Muscle of leg (tissue), 3 donors: ENCODE measurements at regions not wholly inside any gene's neighbourhood (a gene's known extent, or its start where the extent isn't known, plus 50 kb on each side); places are given as distances from the start of the nearest gene placed in this dataset.

Experiments used
- DNase-seq: peaks from one replicate; pipeline ENCODE4 v3.0.0; 2013
- H3K27ac ChIP-seq: one replicate; pipeline ENCODE4 v1.5.1; 2013; ENCODE audit warnings: mild to moderate bottlenecking, low read length, control low read depth
- H3K27me3 ChIP-seq: one replicate; pipeline ENCODE4 v1.6.1; 2013; ENCODE audit warnings: low read length; ENCODE audit not compliant: control insufficient read depth, insufficient read depth
- H3K36me3 ChIP-seq: one replicate; pipeline ENCODE4 v1.6.1; 2013; ENCODE audit warnings: low read length; ENCODE audit not compliant: control insufficient read depth, insufficient read depth
- H3K4me1 ChIP-seq: one replicate; pipeline ENCODE4 v1.6.1; 2013; ENCODE audit warnings: low read length; ENCODE audit not compliant: control insufficient read depth, insufficient read depth
- H3K4me3 ChIP-seq: one replicate; pipeline ENCODE4 v1.5.1; 2013; ENCODE audit warnings: low read length, control low read depth
- H3K9me3 ChIP-seq: replicated peaks from 2 replicates; pipeline ENCODE4 v1.6.1; 2013; ENCODE audit warnings: low read depth, low read length; ENCODE audit not compliant: control insufficient read depth
- WGBS: methylation state at CpG from one replicate; pipeline ENCODE4 v1.1.5; 2013; ENCODE audit warnings: missing lambda C conversion rate; ENCODE audit not compliant: insufficient coverage; 5-methylcytosine and 5-hydroxymethylcytosine counted together

DNA sequence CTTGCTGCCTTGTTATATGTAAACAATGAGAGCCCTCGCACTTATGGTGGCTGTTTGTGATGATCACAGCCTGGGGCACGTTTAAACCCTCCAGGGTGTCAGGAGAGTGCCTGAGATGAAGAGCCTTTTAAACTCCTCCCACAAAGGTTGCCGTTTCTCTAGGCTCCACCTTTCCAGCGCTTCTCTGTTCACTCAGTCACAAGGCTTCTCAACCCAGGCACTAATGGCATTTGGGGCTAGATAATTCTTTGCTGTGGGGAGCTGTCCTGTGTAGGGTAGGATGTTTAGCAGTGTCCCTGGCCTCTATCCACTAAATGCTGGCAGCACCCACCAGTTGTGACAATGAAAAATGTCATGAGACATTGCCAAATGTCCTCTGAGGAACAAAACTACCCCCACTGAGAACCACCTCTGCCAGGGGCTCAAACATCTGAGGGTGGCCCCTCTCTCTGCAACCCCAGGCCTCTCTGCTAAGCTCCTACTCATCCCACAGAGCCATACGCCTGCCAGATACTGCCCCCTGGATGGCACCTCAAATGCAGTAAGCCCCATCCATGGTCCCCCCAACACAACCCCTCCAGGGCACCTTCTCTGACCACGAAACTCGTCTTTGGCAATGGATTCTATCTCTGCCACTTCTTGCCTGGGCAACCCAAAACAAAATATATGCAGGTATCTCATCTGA, 144.3 kb upstream of the ZMIZ1 start:
- Histone ChIP-seq H3K4me1 (peaks cover 5% of the 10 kb centered on the region), H3K27me3 (peaks cover 17% of the 10 kb centered on the region), H3K4me3 (no peak overlapping the region), H3K9me3 (no peaks in the 10 kb centered on the region), H3K27ac (no peak overlapping the region), H3K36me3 (no peaks in the 10 kb centered on the region)
- DNase-seq = no peak
- 92% methylated on average over 2 of the region's 7 CpGs for WGBS

- peaks cover 17% of the 10 kb centered on the region for H3K27me3 ChIP-seq
- WGBS = 97% methylated on average over 4 of the region's 6 CpGs
These were observed 143.5 kb upstream of the ZMIZ1 start for GRCh38 chr10:78925275-78925674.

DNA sequence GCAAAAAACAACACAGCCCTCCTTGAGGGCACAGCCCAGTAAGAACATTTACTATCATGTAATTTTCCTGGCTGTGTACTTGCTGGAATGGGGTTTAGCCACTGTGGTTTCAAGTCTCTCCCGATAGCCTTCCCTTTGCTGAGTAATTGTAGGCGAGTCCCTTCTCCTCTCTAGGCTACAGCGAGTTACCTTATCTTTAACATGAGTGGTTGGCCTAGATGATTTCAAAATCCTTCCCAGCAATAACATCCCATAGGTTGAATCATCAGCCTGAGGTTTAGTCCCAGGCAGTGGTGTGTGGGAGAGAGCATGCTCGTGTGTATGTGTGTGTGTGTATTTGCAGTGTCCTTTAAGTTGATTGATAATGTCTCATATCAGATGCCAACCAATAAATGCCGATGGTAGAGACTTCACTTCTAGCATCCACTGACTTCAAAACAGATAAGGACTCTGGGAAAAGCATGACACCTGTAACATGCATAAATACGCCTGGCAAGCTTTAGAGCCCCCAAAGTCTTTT, 142.9 kb upstream of the ZMIZ1 start:
- Histone ChIP-seq H3K36me3 (no peaks in the 10 kb centered on the region), H3K4me1 (peaks cover 5% of the 10 kb centered on the region), H3K9me3 (no peaks in the 10 kb centered on the region), H3K27ac (no peak overlapping the region), H3K27me3 (peaks cover 14% of the 10 kb centered on the region), H3K4me3 (no peak overlapping the region)
- no CpG with 5 or more reads among the region's 6 CpGs for WGBS
- DNase-seq = no peak

More at GRCh38 chr10:78925275-78925674, 143.5 kb upstream of the ZMIZ1 start:
- Histone ChIP-seq H3K27ac (no peak overlapping the region), H3K36me3 (no peaks in the 10 kb centered on the region), H3K4me3 (no peak overlapping the region), H3K4me1 (peaks cover 5% of the 10 kb centered on the region), H3K9me3 (no peaks in the 10 kb centered on the region)
- no peak for DNase-seq

DNA sequence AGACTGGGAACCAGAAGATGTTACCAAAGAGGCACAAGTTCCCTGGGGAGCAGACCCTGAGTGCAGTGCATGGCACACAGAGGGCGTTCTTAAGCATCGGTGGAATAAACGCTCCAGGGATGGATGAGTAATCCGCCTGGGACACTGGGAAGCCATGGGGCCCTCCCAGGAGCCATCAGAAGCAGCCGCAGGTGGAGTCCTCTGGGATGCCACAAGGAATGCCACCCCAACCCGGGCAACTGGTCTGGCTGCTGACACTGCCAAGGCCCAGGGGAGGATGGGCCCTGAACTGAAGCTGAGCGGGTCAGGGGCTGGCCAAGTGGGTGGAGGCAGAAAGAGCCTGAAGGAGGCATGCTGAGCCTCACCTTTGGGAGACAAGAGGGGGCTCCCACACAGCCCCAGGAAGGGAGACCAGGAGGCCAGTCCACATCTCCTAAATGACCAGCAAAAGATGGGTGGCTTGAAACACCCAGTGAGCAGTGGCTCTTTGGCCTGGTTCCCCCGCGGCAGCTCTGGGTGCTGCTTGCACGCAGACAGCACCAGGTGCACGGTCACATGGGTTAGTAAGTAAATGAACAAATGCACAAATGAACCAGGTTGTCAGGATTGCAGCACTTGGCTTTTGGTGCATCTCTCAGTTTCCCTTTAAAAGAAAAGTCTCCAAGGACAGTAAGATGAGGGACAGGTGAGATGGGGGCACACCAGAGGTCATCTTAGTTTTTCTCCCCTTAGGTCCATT, 141.3 kb upstream of the ZMIZ1 start:
- no peak for DNase-seq
- Histone ChIP-seq H3K36me3 (no peaks in the 10 kb centered on the region), H3K4me3 (no peak overlapping the region), H3K4me1 (peaks cover 20% of the 10 kb centered on the region), H3K9me3 (no peaks in the 10 kb centered on the region), H3K27me3 (peaks cover 14% of the 10 kb centered on the region), H3K27ac (no peak overlapping the region)
- WGBS = 85% methylated on average over 11 of the region's 11 CpGs

GRCh38 chr10:78928330-78928729, 140.4 kb upstream of the ZMIZ1 start:
- Histone ChIP-seq H3K36me3 (no peaks in the 10 kb centered on the region), H3K9me3 (no peaks in the 10 kb centered on the region), H3K4me3 (no peak overlapping the region), H3K4me1 (peaks cover 24% of the 10 kb centered on the region), H3K27me3 (peaks cover 12% of the 10 kb centered on the region), H3K27ac (no peak overlapping the region)
- no peak for DNase-seq
- WGBS = 86% methylated on average over 2 of the region's 3 CpGs

- no peak overlapping the region for H3K4me3 ChIP-seq
- H3K36me3 ChIP-seq = no peaks in the 10 kb centered on the region
- peaks cover 28% of the 10 kb centered on the region for H3K4me1 ChIP-seq
- WGBS = 92% methylated on average over 1 of the region's 1 CpG
- H3K9me3 ChIP-seq = no peaks in the 10 kb centered on the region
- H3K27me3 ChIP-seq = peaks cover 7% of the 10 kb centered on the region
- no peak overlapping the region for H3K27ac ChIP-seq
- DNase-seq = no peak
These were observed 139.2 kb upstream of the ZMIZ1 start for GRCh38 chr10:78929541-78929940.

GRCh38 chr10:78931321-78932053, 137.3 kb upstream of the ZMIZ1 start:
- DNase-seq = peak; percentile 85
- no peak overlapping the region for H3K4me3 ChIP-seq
- H3K27ac ChIP-seq = peak overlapping the region; percentile 54
- WGBS = 44% methylated on average over 8 of the region's 21 CpGs
- no peaks in the 10 kb centered on the region for H3K9me3 ChIP-seq
- peaks cover 8% of the 10 kb centered on the region for H3K27me3 ChIP-seq
- peaks cover 48% of the 10 kb centered on the region for H3K4me1 ChIP-seq
- no peaks in the 10 kb centered on the region for H3K36me3 ChIP-seq

DNA sequence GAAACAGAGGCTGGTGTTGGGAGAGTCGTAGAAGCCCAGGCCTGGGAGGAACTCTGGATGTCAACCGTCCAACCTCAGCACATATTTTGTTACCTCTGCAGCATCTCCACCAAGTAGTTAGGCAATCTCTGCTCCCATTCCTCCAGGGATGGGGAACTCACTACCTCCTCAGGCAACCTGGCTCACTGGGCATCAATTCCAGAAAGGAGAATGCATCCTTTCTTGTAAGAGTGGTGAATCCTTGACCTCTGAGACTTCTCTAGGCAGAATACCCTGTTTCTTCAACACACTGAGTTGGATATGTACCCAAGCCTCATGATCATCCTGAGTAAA, 136.7 kb upstream of the ZMIZ1 start:
- no peak overlapping the region for H3K4me3 ChIP-seq
- peak overlapping the region; percentile 54 for H3K27ac ChIP-seq
- no peaks in the 10 kb centered on the region for H3K9me3 ChIP-seq
- no peak for DNase-seq
- H3K36me3 ChIP-seq = no peaks in the 10 kb centered on the region
- H3K27me3 ChIP-seq = peaks cover 9% of the 10 kb centered on the region
- WGBS = 20% methylated on average over 1 of the region's 2 CpGs
- peaks cover 53% of the 10 kb centered on the region for H3K4me1 ChIP-seq

GRCh38 chr10:78932861-78933260, 135.9 kb upstream of the ZMIZ1 start:
- H3K9me3 ChIP-seq = no peaks in the 10 kb centered on the region
- peaks cover 62% of the 10 kb centered on the region for H3K4me1 ChIP-seq
- no peaks in the 10 kb centered on the region for H3K36me3 ChIP-seq
- no peak overlapping the region for H3K4me3 ChIP-seq
- no peak overlapping the region for H3K27ac ChIP-seq
- H3K27me3 ChIP-seq = peaks cover 11% of the 10 kb centered on the region
- 94% methylated on average over 5 of the region's 9 CpGs for WGBS
- DNase-seq = no peak
